Glutamatergic neuron (in vitro differentiated cells): ENCODE measurements at regions not wholly inside any gene's neighbourhood (a gene's known extent, or its start where the extent isn't known, plus 50 kb on each side); places are given as distances from the start of the nearest gene placed in this dataset.

Experiments
- DNase-seq: peaks from one replicate; pipeline ENCODE4 v3.0.0; 2022
- H3K27ac Mint-ChIP-seq: one replicate; pipeline ENCODE4 v1.8.0; 2020; ENCODE audit warnings: mild to moderate bottlenecking, mixed read lengths, inconsistent platforms; ENCODE audit not compliant: unreplicated experiment
- H3K27me3 Mint-ChIP-seq: one replicate; pipeline ENCODE4 v1.8.0; 2020; ENCODE audit warnings: mild to moderate bottlenecking, moderate library complexity, mixed read lengths, inconsistent platforms; ENCODE audit not compliant: unreplicated experiment
- H3K36me3 Mint-ChIP-seq: one replicate; pipeline ENCODE4 v1.8.0; 2020; ENCODE audit warnings: mild to moderate bottlenecking, mixed read lengths, inconsistent platforms; ENCODE audit not compliant: unreplicated experiment
- H3K4me1 Mint-ChIP-seq: one replicate; pipeline ENCODE4 v1.8.0; 2020; ENCODE audit warnings: mild to moderate bottlenecking, low read depth, mixed read lengths, inconsistent platforms; ENCODE audit not compliant: unreplicated experiment
- H3K4me3 Mint-ChIP-seq: one replicate; pipeline ENCODE4 v1.8.0; 2020; ENCODE audit warnings: mild to moderate bottlenecking, mixed read lengths, inconsistent platforms; ENCODE audit not compliant: unreplicated experiment
- H3K9me3 Mint-ChIP-seq: one replicate; pipeline ENCODE4 v1.8.0; 2020; ENCODE audit warnings: mild to moderate bottlenecking, moderate library complexity, mixed read lengths, inconsistent platforms; ENCODE audit not compliant: unreplicated experiment
- CTCF ChIP-seq: fragments of 200-600 bp; sonication (generic); IDR thresholded peaks from one replicate; pipeline ENCODE4 v1.5.0; 2021; ENCODE audit not compliant: partially characterized antibody, unreplicated experiment

GRCh38 chr9:79006546-79006945 lies 565.2 kb upstream of the TLE4 start:
- Mint-ChIP-seq H3K4me3 (no peak overlapping the region), H3K4me1 (no peaks in the 10 kb centered on the region), H3K36me3 (no peaks in the 10 kb centered on the region), H3K9me3 (no peaks in the 10 kb centered on the region), H3K27ac (no peak overlapping the region), H3K27me3 (peaks cover 1% of the 10 kb centered on the region)
- DNase-seq, result no peak
- TF ChIP-seq CTCF, result no peak

DNA sequence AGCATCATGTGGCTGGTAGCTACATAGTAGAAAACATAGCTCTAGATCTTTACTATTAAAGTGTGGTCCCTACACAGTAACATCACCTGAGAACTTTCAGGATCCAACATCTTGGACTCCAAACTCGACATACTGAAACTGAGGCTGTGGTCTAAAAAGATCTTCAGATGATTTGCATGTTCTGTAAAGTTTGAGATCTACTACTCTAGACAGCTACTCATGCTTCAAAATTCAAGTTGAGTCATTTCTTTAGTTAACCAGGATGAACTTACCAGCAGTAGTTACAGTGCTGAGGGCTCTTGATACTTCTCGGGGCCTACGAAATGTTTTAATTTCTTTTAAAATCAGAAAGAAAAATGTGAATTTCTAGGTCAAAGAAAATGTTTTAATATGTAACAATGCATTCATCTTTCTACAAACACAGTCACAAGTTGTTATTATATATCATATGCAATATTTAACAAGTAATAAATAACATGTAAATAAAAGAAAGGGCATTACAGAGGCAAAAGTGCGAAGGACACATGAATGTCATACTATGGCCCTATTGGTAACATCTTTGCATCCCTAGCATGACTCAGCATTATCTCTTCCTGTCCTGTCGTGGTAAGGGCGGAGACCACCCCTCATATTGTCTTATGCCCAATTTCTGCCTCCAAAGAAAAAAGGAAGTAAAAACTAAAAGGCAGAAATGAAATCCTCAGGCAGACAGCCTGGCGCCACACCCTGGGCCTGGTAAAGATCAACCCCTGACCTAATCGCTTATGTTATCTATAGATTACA lies 563.9 kb upstream of the TLE4 start:
- TF ChIP-seq CTCF, result no peak
- DNase-seq, result no peak
- no peaks in the 10 kb centered on the region for H3K4me1 Mint-ChIP-seq
- H3K27me3 Mint-ChIP-seq, result peaks cover 1% of the 10 kb centered on the region
- H3K27ac Mint-ChIP-seq, result no peak overlapping the region
- H3K36me3 Mint-ChIP-seq, result no peaks in the 10 kb centered on the region
- no peaks in the 10 kb centered on the region for H3K9me3 Mint-ChIP-seq
- H3K4me3 Mint-ChIP-seq, result no peak overlapping the region

DNA sequence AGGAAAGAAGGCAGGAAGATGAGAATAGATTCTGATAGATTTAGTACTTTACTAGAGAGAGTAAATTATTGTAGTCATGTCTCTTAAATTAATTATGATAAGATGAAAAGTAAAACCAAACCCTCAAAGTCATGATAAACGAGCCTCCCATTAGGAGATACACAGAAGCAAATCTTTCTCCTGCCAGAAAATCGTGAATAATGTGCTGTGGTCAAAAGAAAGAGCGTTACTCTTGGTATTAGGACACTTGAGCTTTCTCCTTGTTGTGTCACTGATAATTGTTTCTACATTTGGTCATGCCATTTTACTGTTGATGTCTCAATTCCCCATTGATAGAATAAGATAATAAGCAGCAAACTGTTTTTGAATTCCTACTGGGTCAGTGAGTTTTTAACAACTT lies 562.8 kb upstream of the TLE4 start:
- no peaks in the 10 kb centered on the region for H3K36me3 Mint-ChIP-seq
- no peaks in the 10 kb centered on the region for H3K4me1 Mint-ChIP-seq
- H3K9me3 Mint-ChIP-seq, result no peaks in the 10 kb centered on the region
- no peak overlapping the region for H3K27ac Mint-ChIP-seq
- no peak overlapping the region for H3K4me3 Mint-ChIP-seq
- H3K27me3 Mint-ChIP-seq, result peaks cover 1% of the 10 kb centered on the region
- no peak for DNase-seq
- no peak for TF ChIP-seq CTCF

- no peak overlapping the region for H3K4me3 Mint-ChIP-seq
- no peak for TF ChIP-seq CTCF
- no peak overlapping the region for H3K27ac Mint-ChIP-seq
- peaks cover 13% of the 10 kb centered on the region for H3K4me1 Mint-ChIP-seq
- H3K36me3 Mint-ChIP-seq, result no peaks in the 10 kb centered on the region
- H3K27me3 Mint-ChIP-seq, result no peaks in the 10 kb centered on the region
- H3K9me3 Mint-ChIP-seq, result no peaks in the 10 kb centered on the region
- DNase-seq, result no peak
These were observed 560.3 kb upstream of the TLE4 start for GRCh38 chr9:79011461-79011860.

DNA sequence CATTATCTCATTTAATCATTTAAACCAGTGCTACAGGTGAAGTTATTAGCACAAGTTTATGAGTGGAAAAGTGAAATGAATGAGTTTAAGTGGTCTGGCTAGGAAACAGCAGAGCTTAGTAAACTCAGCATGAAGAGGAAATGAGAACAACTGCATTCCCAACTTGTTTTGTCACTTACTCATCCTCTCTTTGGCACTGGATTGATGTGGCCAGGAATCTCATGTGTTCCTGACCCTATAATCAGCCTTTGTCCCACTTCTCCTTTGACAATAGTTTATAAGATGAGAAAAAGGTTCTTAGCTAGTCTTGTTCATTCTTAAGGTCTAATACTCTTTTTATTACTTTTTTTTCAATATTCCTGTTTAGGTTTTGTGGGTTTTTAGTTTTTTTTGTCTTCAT lies 559.2 kb upstream of the TLE4 start:
- Mint-ChIP-seq H3K27ac (no peak overlapping the region), H3K36me3 (no peaks in the 10 kb centered on the region)
- no peak for DNase-seq

More for the DNA sequence above, 559.2 kb upstream of the TLE4 start:
- Mint-ChIP-seq H3K4me1 (peaks cover 20% of the 10 kb centered on the region), H3K27me3 (peaks cover 2% of the 10 kb centered on the region), H3K9me3 (peaks cover 3% of the 10 kb centered on the region), H3K4me3 (no peak overlapping the region)
- no peak for TF ChIP-seq CTCF
